Pancreas (tissue), 10 donors: ENCODE measurements at regions not wholly inside any gene's neighbourhood (a gene's known extent, or its start where the extent isn't known, plus 50 kb on each side); places are given as distances from the start of the nearest gene placed in this dataset.

Source experiments
- ATAC-seq, 4 donors: fragments of 200-7000 bp; cut with Tn5 transposase; one replicate each; pipeline versions ENCODE4 v1.8.0 to v1.9.1; 2020; ENCODE audit warnings: mild to moderate bottlenecking in 4 of 4, moderate library complexity in 4 of 4
- DNase-seq, 6 donors: peaks; one replicate each; pipeline ENCODE4 v3.0.0-alpha.2; 2020
- FAIRE-seq: peaks from 2 replicates; lab custom pipeline; 2012; peaks lifted over from hg19 to GRCh38; lab: Jason Lieb, UNC
- H3K27ac ChIP-seq, 4 donors: fragments of 200-600 bp; sonication (generic); 1 replicate in 3 of 4; 2 replicates in 1 of 4; pipeline versions ENCODE4 v1.5.0 to v1.8.0; 2020
- H3K27me3 ChIP-seq, 4 donors: fragments of 200-600 bp; one replicate each; pipeline ENCODE4 v1.8.0; 2021
- H3K36me3 ChIP-seq, 3 donors: fragments of 200-600 bp; sonication (generic) in 1 of 3; one replicate each; pipeline versions ENCODE4 v1.5.0 to v1.8.0; 2020 to 2021
- H3K4me1 ChIP-seq, 3 donors: fragments of 200-600 bp; one replicate each; pipeline ENCODE4 v1.8.0; 2021
- H3K4me3 ChIP-seq, 4 donors: fragments of 200-600 bp; sonication (generic) in 2 of 4; one replicate each; pipeline versions ENCODE4 v1.5.0 to v1.8.0; 2020 to 2021
- H3K9me3 ChIP-seq, 4 donors: fragments of 200-600 bp; one replicate each; pipeline ENCODE4 v1.8.0; 2021
- WGBS, 2 donors: extraction: QIAGEN DNeasy Blood & Tissue Kit; methylation state at CpG; one replicate each; pipeline ENCODE4 v1.1.7; 2013; 5-methylcytosine and 5-hydroxymethylcytosine counted together
- intact Hi-C, 3 donors: fragments of 100-400 bp; cut with DNase I; formaldehyde crosslinking; loops; one replicate each; pipeline versions ENCODE4 v1.11.1 to v1.14.2; 2022
- TF ChIP-seq, protein P1 (sequence below), 4 donors: fragments of 200-600 bp; sonication (generic) in 3 of 4; IDR thresholded peaks; one replicate each; pipeline versions ENCODE4 v1.5.0 to v1.8.0; 2021; ENCODE audit warnings: antibody characterized with exemption in 4 of 4
- donor health status: healthy with polysubstance abuse.
- donor health status: DM: no; HTN: no; CAD: no; lungs with moderate emphysema.
- donor health status: DM: no; HTN: no; CAD: no.
- donor health status: control.
- donor health status: control.
- donor health status: Bipolar disorder and iron deficiency.
- donor health status: DM: yes; HTN: yes; CAD: no.
- donor health status: DM: no; HTN: no; CAD: no.
- donor health status: DM: no; HTN: no; CAD: no.
- donor health status: DM: yes; HTN: yes; CAD: no.

DNA sequence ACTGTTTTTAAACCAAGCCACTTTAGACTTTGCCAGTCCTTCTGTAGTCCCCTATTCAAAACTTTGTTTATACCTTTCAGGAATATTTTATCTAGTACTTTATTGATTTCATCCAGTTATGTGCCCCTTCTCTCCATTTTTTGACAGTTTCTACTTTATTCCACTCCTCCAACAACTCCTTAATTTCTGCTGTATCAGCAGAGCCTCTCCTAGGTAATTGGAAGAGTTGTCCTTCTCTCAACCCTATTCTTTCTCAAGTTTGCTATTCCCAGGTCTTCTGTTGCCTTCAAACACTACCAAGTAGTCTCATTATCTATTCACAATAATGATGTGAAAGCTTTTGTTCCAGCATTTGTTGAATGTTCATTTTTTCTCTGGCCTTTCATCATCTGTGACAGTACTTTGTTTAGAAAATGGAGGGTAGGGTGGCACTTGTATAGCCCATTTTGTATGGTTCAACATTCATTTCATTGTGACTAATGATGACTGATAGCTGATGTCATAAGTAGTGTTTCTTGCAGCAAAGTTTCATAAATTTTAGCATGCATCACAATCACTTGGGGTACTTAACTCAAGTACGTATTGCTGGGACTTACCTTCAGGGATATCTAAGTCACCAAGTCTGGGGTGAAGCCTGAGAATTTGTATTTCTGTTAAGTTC lies 204.4 kb upstream of the DMRT1 start:
- TF ChIP-seq, protein P1, sequence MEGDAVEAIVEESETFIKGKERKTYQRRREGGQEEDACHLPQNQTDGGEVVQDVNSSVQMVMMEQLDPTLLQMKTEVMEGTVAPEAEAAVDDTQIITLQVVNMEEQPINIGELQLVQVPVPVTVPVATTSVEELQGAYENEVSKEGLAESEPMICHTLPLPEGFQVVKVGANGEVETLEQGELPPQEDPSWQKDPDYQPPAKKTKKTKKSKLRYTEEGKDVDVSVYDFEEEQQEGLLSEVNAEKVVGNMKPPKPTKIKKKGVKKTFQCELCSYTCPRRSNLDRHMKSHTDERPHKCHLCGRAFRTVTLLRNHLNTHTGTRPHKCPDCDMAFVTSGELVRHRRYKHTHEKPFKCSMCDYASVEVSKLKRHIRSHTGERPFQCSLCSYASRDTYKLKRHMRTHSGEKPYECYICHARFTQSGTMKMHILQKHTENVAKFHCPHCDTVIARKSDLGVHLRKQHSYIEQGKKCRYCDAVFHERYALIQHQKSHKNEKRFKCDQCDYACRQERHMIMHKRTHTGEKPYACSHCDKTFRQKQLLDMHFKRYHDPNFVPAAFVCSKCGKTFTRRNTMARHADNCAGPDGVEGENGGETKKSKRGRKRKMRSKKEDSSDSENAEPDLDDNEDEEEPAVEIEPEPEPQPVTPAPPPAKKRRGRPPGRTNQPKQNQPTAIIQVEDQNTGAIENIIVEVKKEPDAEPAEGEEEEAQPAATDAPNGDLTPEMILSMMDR (IDR thresholded peaks at IDR 0.05) = no peak
- no peak overlapping the region for H3K27ac ChIP-seq
- FAIRE-seq (no peak), DNase-seq (no peak), ATAC-seq (no peak)
- no peak overlapping the region for H3K4me3 ChIP-seq
- H3K4me1 ChIP-seq = no peaks in the 10 kb centered on the region
- no peaks in the 10 kb centered on the region for H3K9me3 ChIP-seq
- WGBS, 2 donors = 97 to 100% methylated on average over 1 of the region's 1 CpG
- H3K36me3 ChIP-seq = no peaks in the 10 kb centered on the region
- no peaks in the 10 kb centered on the region for H3K27me3 ChIP-seq
- intact Hi-C loops = no loop called here

DNA sequence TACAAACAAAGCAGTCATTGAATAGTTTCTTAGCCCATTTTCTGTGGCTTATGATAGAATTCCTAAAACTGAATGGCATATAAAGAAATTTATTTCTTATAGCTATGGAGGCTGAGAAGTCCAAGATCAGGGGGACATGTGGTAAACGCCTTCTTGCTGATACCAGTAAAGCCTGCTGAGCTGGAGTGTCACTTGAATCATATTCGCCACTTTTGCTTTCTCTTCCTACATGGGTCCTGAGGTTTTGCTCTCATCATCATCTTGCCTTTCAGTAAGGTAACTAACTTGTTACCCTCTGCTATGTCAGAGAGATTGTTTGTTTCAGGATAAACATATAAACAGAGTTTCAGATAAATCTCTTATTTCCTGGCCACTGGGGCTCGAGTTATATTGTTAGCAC lies 203.3 kb upstream of the DMRT1 start:
- no peaks in the 10 kb centered on the region for H3K4me1 ChIP-seq
- DNase-seq = no peak
- intact Hi-C loops = no loop called here
- H3K27me3 ChIP-seq = no peaks in the 10 kb centered on the region
- H3K27ac ChIP-seq = no peak overlapping the region
- WGBS, 2 donors = 75 to 79% methylated on average over 3 of the region's 3 CpGs
- no peaks in the 10 kb centered on the region for H3K9me3 ChIP-seq
- H3K36me3 ChIP-seq = no peaks in the 10 kb centered on the region
- ATAC-seq = no peak
- H3K4me3 ChIP-seq = no peak overlapping the region
- TF ChIP-seq, protein P1 (IDR thresholded peaks at IDR 0.05) = no peak
- FAIRE-seq = no peak

DNA sequence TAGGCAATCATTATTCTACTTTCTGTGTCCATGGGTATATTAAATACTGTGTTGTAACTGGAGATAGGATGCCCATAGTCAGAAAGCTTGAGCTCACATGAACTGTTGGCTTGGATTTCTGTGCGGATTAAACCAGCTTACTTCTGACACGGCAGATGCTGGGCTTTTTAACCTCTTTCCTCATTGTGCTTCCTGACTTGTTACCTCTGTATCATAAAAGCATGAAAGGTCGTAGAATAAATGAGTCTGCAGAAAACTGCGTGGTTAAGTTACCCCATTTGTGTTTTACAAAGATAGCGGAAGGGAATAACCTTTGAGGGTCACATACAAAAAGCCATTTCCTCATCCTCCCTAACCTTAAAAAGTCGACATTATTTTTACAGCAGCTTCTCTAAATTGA lies 199.5 kb upstream of the DMRT1 start:
- intact Hi-C loops = no loop called here
- Histone ChIP-seq H3K4me1 (no peaks in the 10 kb centered on the region), H3K27ac (no peak overlapping the region), H3K36me3 (no peaks in the 10 kb centered on the region), H3K4me3 (no peak overlapping the region), H3K27me3 (no peaks in the 10 kb centered on the region), H3K9me3 (no peaks in the 10 kb centered on the region)
- TF ChIP-seq, protein P1 (IDR thresholded peaks at IDR 0.05) = no peak
- WGBS, 2 donors = 67 to 75% methylated on average over 6 of the region's 6 CpGs
- no peak for FAIRE-seq
- ATAC-seq = no peak
- no peak for DNase-seq

DNA sequence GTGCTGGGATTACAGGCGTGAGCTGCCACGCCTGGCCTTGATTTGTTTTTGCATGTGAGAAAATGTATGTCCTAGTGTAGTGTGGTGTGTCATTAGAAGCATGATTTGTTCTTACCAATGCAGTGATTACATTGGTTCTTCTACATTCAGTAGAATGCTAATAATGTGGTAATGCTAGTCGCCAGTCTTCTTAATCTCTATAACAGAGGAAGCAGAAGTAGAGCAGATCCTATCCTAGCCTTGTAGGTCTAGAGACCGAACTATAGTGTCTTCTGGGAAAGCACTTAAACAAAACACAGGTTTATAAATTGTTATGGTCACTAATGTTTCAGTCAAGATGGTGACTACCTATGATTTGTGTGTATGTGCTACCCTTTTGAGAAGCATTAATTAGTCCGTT lies 197.5 kb upstream of the DMRT1 start:
- TF ChIP-seq, protein P1 (IDR thresholded peaks at IDR 0.05) = no peak

DNA sequence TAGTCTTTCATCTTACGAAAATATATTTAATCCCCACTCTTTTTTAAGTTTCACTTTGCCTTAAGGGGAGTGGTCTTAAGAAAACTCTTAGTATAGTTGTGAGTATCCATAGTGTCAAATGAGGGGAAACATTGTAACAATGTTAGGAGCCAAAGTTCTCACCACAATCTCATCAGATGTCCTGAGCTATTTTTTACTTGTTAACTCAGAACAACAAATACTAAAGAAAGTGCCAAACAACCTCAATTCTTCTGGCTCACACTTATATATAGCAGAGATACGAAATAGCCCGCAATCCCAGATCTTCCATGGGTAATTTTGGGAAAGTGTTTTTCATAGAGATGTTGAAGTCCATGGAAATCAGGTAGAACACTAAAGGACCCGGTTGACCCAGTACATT lies 194.0 kb upstream of the DMRT1 start:
- Histone ChIP-seq H3K4me3 (no peak overlapping the region), H3K4me1 (peaks cover 0 to 7% (median 0%) of the 10 kb centered on the region in 3 donors), H3K27ac (no peak overlapping the region), H3K27me3 (no peaks in the 10 kb centered on the region), H3K36me3 (no peaks in the 10 kb centered on the region), H3K9me3 (no peaks in the 10 kb centered on the region)
- FAIRE-seq (no peak), ATAC-seq (no peak), DNase-seq (no peak)
- TF ChIP-seq, protein P1 (IDR thresholded peaks at IDR 0.05) = no peak
- 91 to 96% methylated on average over 4 of the region's 4 CpGs for WGBS, 2 donors
- intact Hi-C loops = no loop called here

More for the DNA sequence above, 197.5 kb upstream of the DMRT1 start:
- Histone ChIP-seq H3K27me3 (no peaks in the 10 kb centered on the region), H3K4me1 (no peaks in the 10 kb centered on the region), H3K36me3 (no peaks in the 10 kb centered on the region), H3K4me3 (no peak overlapping the region), H3K9me3 (no peaks in the 10 kb centered on the region), H3K27ac (no peak overlapping the region)
- ATAC-seq = no peak
- FAIRE-seq = no peak
- no peak for DNase-seq
- intact Hi-C loops = no loop called here
- 93 to 95% methylated on average over 5 of the region's 5 CpGs for WGBS, 2 donors
